Esophagus mucosa (tissue), 1 donor: ENCODE measurements at regions not wholly inside any gene's neighbourhood (a gene's known extent, or its start where the extent isn't known, plus 50 kb on each side); places are given as distances from the start of the nearest gene placed in this dataset.

ENCODE experiments used
- ATAC-seq: fragments of 200-7000 bp; cut with Tn5 transposase; one replicate; pipeline ENCODE4 v1.9.1; 2020
- donor health status: DM: yes; HTN: yes; CAD: no.

- no peak for ATAC-seq
Observed at GRCh38 chr13:27673911-27674310, 52.2 kb downstream of the POLR1D start.

GRCh38 chr13:27678306-27679040 lies 56.8 kb downstream of the POLR1D start:
- peak; percentile 79 for ATAC-seq

GRCh38 chr13:27679396-27679795 lies 57.7 kb downstream of the POLR1D start:
- peak; percentile 39 for ATAC-seq

- no peak for ATAC-seq
Observed at GRCh38 chr13:27679896-27680295, 58.2 kb downstream of the POLR1D start.

- no peak for ATAC-seq
Observed at GRCh38 chr13:27680465-27680864, 58.8 kb downstream of the POLR1D start.

GRCh38 chr13:27691207-27691606 lies 69.5 kb downstream of the POLR1D start:
- ATAC-seq = no peak

DNA sequence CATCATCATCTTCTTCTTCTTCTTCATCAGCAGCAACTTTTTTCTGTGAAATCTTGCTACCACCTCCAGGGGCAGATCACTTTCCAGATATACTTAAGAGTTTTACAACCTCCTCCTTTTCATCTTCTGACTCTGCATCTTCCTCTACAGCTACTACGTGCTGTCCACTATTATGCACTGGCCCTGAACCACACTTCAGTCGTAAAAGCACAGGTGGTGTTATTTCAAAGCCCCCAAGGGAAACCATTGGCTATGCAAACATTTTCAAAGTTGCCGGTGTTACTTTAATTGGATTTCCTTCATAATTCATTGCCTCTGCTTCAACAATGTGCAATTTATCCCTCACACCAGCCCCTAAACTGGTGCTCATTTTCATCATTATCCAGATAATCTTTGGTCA lies 75.0 kb downstream of the POLR1D start:
- ATAC-seq = no peak

DNA sequence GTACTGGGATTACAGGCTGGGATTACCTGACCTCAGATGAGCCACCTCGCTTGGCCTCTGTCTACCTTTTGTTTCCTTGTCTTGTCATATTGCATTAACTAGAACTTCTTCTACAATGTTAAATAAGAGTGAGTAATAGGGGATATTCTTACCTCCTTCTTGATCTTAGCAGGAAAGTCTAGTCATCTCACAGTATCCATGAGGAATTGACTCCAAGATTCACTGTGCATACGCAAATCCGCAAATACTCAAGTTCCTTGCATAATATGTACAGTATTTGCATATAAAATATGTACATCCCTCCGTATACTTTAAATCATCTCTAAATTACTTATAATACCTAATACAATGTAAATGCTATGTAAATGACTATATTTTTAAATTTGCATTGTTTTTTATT lies 78.3 kb downstream of the POLR1D start:
- ATAC-seq = no peak

- ATAC-seq = no peak
Observed at GRCh38 chr13:27704681-27705080, 83.0 kb downstream of the POLR1D start.

GRCh38 chr13:27708325-27708724 lies 84.0 kb upstream of the GSX1 start:
- ATAC-seq = no peak

GRCh38 chr13:27709779-27710178 lies 82.5 kb upstream of the GSX1 start:
- no peak for ATAC-seq

GRCh38 chr13:27712421-27712820 lies 79.9 kb upstream of the GSX1 start:
- peak; percentile 41 for ATAC-seq

GRCh38 chr13:27713767-27714166 lies 78.5 kb upstream of the GSX1 start:
- no peak for ATAC-seq

GRCh38 chr13:27721681-27722080 lies 70.6 kb upstream of the GSX1 start:
- ATAC-seq = no peak

- ATAC-seq = no peak
Observed at GRCh38 chr13:27728271-27728670, 64.0 kb upstream of the GSX1 start.

DNA sequence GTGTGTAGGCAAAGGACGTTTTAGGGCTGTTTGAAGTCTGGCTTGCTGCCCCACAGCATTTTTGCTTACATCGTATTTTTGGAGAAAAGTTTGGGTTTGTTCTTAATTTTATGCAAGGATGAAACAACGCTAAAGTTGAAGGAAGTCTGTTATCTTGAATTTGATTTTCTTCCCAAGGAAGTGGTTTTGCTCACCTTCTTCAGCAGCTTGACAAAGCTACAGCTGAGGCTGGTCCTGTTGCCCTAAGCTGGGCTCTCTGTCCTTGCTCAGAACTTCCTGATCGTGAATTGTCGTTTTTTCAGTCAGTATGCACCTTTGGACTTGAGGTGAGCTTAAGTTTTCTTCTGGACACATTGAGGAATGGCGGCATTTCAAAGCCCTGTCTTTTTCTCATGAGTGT lies 62.1 kb upstream of the GSX1 start:
- ATAC-seq = no peak
